H1 (cell line): ENCODE measurements at regions not wholly inside any gene's neighbourhood (a gene's known extent, or its start where the extent isn't known, plus 50 kb on each side); places are given as distances from the start of the nearest gene placed in this dataset.

ENCODE experiments used
- CTCF ChIA-PET: fragments of 300-600 bp; sonication (Branson Sonifier 250); formaldehyde crosslinking; loops from one replicate; lab custom pipeline; 2021; ENCODE audit not compliant: partially characterized antibody; lab: Charles Lee
- POLR2A ChIA-PET: fragments of 300-600 bp; sonication (Branson Sonifier 250); formaldehyde crosslinking; loops from one replicate; lab custom pipeline; 2021; ENCODE audit warnings: inconsistent platforms; ENCODE audit not compliant: partially characterized antibody; lab: Charles Lee
- DNase-seq, 2 experiments: peaks; one replicate each; pipeline versions ENCODE4 v3.0.0 to v3.0.0-alpha.2; 2010 to 2022; ENCODE audit warnings: low spot score in 2 of 2, low read depth in 1 of 2, mixed read lengths in 1 of 2
- FAIRE-seq: peaks from 2 replicates; lab custom pipeline; 2011; peaks lifted over from hg19 to GRCh38; lab: Jason Lieb, UNC
- H2AFZ ChIP-seq: 2 replicates; pipeline ENCODE4 v1.8.1; 2012; ENCODE audit warnings: low read length, inconsistent platforms
- H2AK5ac ChIP-seq: 2 replicates; pipeline ENCODE4 v1.6.1; 2013; ENCODE audit warnings: low read depth, low read length
- H2BK120ac ChIP-seq: replicated peaks from 2 replicates; pipeline ENCODE3; 2013; ENCODE audit warnings: low read depth, low read length, inconsistent platforms
- H2BK12ac ChIP-seq: 2 replicates; pipeline ENCODE4 v1.6.1; 2013; ENCODE audit warnings: low read depth, low read length
- H2BK15ac ChIP-seq: 2 replicates; pipeline ENCODE4 v1.6.1; 2013; ENCODE audit warnings: low read length
- H2BK20ac ChIP-seq: 2 replicates; pipeline ENCODE4 v1.6.1; 2013; ENCODE audit warnings: low read length
- H2BK5ac ChIP-seq: 2 replicates; pipeline ENCODE4 v1.6.1; 2013; ENCODE audit warnings: low read depth, low read length
- H3K14ac ChIP-seq: 2 replicates; pipeline ENCODE4 v1.6.1; 2013; ENCODE audit warnings: inconsistent platforms; ENCODE audit not compliant: insufficient read length
- H3K18ac ChIP-seq: 2 replicates; pipeline ENCODE4 v1.6.1; 2013; ENCODE audit warnings: low read length; ENCODE audit errors: extremely low read depth
- H3K23ac ChIP-seq: 2 replicates; pipeline ENCODE4 v1.6.1; 2013; ENCODE audit warnings: inconsistent platforms; ENCODE audit not compliant: insufficient read length
- H3K23me2 ChIP-seq: 2 replicates; pipeline ENCODE4 v1.6.1; 2013; ENCODE audit warnings: low read depth, low read length
- H3K27ac ChIP-seq: 2 replicates; pipeline ENCODE4 v1.6.1; 2011; ENCODE audit warnings: low read depth, low read length, inconsistent platforms
- H3K27me3 ChIP-seq, 4 experiments: replicated peaks in 1 of 4; 1 replicate in 1 of 4; 2 replicates in 3 of 4; pipeline versions ENCODE4 v1.6.1 to v1.8.1; 2011 to 2013; ENCODE audit warnings: low read length in 3 of 4, mild to moderate bottlenecking in 3 of 4, inconsistent platforms in 2 of 4, mixed read lengths in 2 of 4, moderate library complexity in 1 of 4; ENCODE audit not compliant: control insufficient read depth in 3 of 4, insufficient read depth in 3 of 4; ENCODE audit errors: extremely low read depth in 1 of 4
- H3K36me3 ChIP-seq, 4 experiments: 2 replicates each; pipeline versions ENCODE4 v1.6.1 to v1.8.1; 2011 to 2013; ENCODE audit warnings: mild to moderate bottlenecking in 4 of 4, low read length in 3 of 4, moderate library complexity in 2 of 4, control low read depth in 1 of 4, inconsistent platforms in 1 of 4; ENCODE audit not compliant: insufficient read depth in 4 of 4, control insufficient read depth in 2 of 4
- H3K4ac ChIP-seq: replicated peaks from 2 replicates; pipeline ENCODE3; 2013; ENCODE audit warnings: low read length, low read depth, mixed read lengths, inconsistent platforms; ENCODE audit not compliant: insufficient read length
- H3K4me1 ChIP-seq, 4 experiments: replicated peaks in 1 of 4; 1 replicate in 1 of 4; 2 replicates in 3 of 4; pipeline versions ENCODE4 v1.6.1 to v1.8.1; 2011 to 2013; ENCODE audit warnings: low read length in 3 of 4, inconsistent platforms in 2 of 4, mixed read lengths in 1 of 4; ENCODE audit not compliant: insufficient read depth in 4 of 4, control insufficient read depth in 3 of 4
- H3K4me2 ChIP-seq, 2 experiments: 2 replicates each; pipeline versions ENCODE4 v1.6.1 to v1.8.1; 2011 to 2013; ENCODE audit warnings: low read depth in 2 of 2, low read length in 2 of 2, control low read depth in 1 of 2, inconsistent platforms in 1 of 2, mild to moderate bottlenecking in 1 of 2; ENCODE audit not compliant: insufficient read depth in 1 of 2
- H3K4me3 ChIP-seq, 4 experiments: fragments of 200-600, 300-600 bp in 1 of 4; sonication (generic), shearing (Covaris generic), sonication (Bioruptor Twin) in 1 of 4; 2 replicates each; pipeline versions ENCODE4 v1.5.1 to v1.8.1; 2011 to 2016; ENCODE audit warnings: low read length in 4 of 4, low read depth in 3 of 4, control low read depth in 2 of 4, inconsistent platforms in 2 of 4, mild to moderate bottlenecking in 2 of 4, mixed read lengths in 1 of 4, moderate library complexity in 1 of 4; ENCODE audit not compliant: insufficient read depth in 2 of 4; ENCODE audit errors: extremely low read depth in 1 of 4
- H3K56ac ChIP-seq: replicated peaks from 2 replicates; pipeline ENCODE3; 2013; ENCODE audit warnings: low read depth, mild to moderate bottlenecking, mixed read lengths, low read length, inconsistent platforms; ENCODE audit not compliant: insufficient read length
- H3K79me1 ChIP-seq: 2 replicates; pipeline ENCODE4 v1.6.1; 2013; ENCODE audit warnings: low read depth, low read length, control low read depth
- H3K79me2 ChIP-seq, 2 experiments: 2 replicates each; pipeline versions ENCODE4 v1.6.1 to v1.8.1; 2012 to 2013; ENCODE audit warnings: low read length in 2 of 2, mild to moderate bottlenecking in 2 of 2, inconsistent platforms in 1 of 2; ENCODE audit not compliant: insufficient read depth in 2 of 2, control insufficient read depth in 1 of 2
- H3K9ac ChIP-seq, 4 experiments: replicated peaks in 1 of 4; 1 replicate in 1 of 4; 2 replicates in 3 of 4; pipeline versions ENCODE4 v1.6.1 to v1.8.1; 2011 to 2013; ENCODE audit warnings: low read depth in 3 of 4, low read length in 3 of 4, control low read depth in 2 of 4, mild to moderate bottlenecking in 2 of 4, moderate library complexity in 2 of 4, inconsistent platforms in 1 of 4; ENCODE audit errors: extremely low read depth in 1 of 4
- H3K9me3 ChIP-seq, 2 experiments: 2 replicates each; pipeline versions ENCODE4 v1.6.1 to v1.8.1; 2012 to 2013; ENCODE audit warnings: mild to moderate bottlenecking in 2 of 2, moderate library complexity in 2 of 2, control low read depth in 1 of 2, inconsistent platforms in 1 of 2, low read depth in 1 of 2, low read length in 1 of 2, mixed read lengths in 1 of 2; ENCODE audit not compliant: insufficient read depth in 2 of 2
- H4K20me1 ChIP-seq, 2 experiments: replicated peaks in 1 of 2; 2 replicates each; pipeline versions ENCODE3 to v1.8.1; 2011 to 2013; ENCODE audit warnings: inconsistent platforms in 2 of 2, low read length in 2 of 2, mild to moderate bottlenecking in 1 of 2; ENCODE audit not compliant: insufficient read depth in 2 of 2, control insufficient read depth in 1 of 2
- H4K5ac ChIP-seq: 2 replicates; pipeline ENCODE4 v1.6.1; 2013; ENCODE audit warnings: low read length, low read depth, mixed read lengths, inconsistent platforms; ENCODE audit not compliant: insufficient read length
- H4K8ac ChIP-seq: 2 replicates; pipeline ENCODE4 v1.8.0; 2013; ENCODE audit warnings: mild to moderate bottlenecking, moderate library complexity, low read length, inconsistent platforms; ENCODE audit not compliant: insufficient read depth; ENCODE audit errors: extremely low read depth
- H4K91ac ChIP-seq: replicated peaks from 2 replicates; pipeline ENCODE3; 2013; ENCODE audit warnings: low read length, mixed read lengths, inconsistent platforms; ENCODE audit not compliant: insufficient read length
- EP300 ChIP-seq, 2 experiments: IDR thresholded peaks; 1 replicate in 1 of 2; 2 replicates in 1 of 2; pipeline ENCODE4 v1.6.1; 2011 to 2012; ENCODE audit warnings: low read depth in 2 of 2, low read length in 2 of 2, mild to moderate bottlenecking in 2 of 2, borderline replicate concordance in 1 of 2, inconsistent platforms in 1 of 2, moderate library complexity in 1 of 2
- KDM1A ChIP-seq: fragments of 200-600, 300-600 bp; sonication (generic); IDR thresholded peaks from 2 replicates; pipeline ENCODE4 v1.7.1; 2016; ENCODE audit warnings: mild to moderate bottlenecking, low read length, borderline replicate concordance
- MAFK ChIP-seq: IDR thresholded peaks from 2 replicates; pipeline ENCODE4 v1.6.1; 2012; ENCODE audit warnings: low read depth, mild to moderate bottlenecking, improper control_type of control experiment, low read length
- NRF1 ChIP-seq: IDR thresholded peaks from 2 replicates; pipeline ENCODE4 v1.6.1; 2011; ENCODE audit warnings: mild to moderate bottlenecking, low read depth, low read length, improper control_type of control experiment
- RNF2 ChIP-seq: fragments of 200-900, 300-1000 bp; sonication (generic); IDR thresholded peaks from 2 replicates; pipeline ENCODE4 v1.7.1; 2016; ENCODE audit warnings: borderline replicate concordance, low read depth, mild to moderate bottlenecking, antibody characterized with exemption, low read length; ENCODE audit not compliant: poor library complexity, severe bottlenecking; ENCODE audit errors: missing control alignments
- SIX5 ChIP-seq: IDR thresholded peaks from 2 replicates; pipeline ENCODE4 v1.6.1; 2011; ENCODE audit warnings: mild to moderate bottlenecking, low read depth, low read length
- TAF1 ChIP-seq: IDR thresholded peaks from 2 replicates; pipeline ENCODE4 v1.6.1; 2011; ENCODE audit warnings: mild to moderate bottlenecking, low read depth, low read length
- ZNF274 ChIP-seq: IDR thresholded peaks from 2 replicates; pipeline ENCODE4 v1.7.0; 2012; ENCODE audit warnings: low read length, borderline replicate concordance; ENCODE audit errors: extremely low read depth
- WGBS, 2 experiments: shearing (Covaris generic) in 1 of 2; methylation state at CpG; one replicate each; pipeline versions ENCODE4 v1.1.6 to v1.1.7; 2013 to 2015; ENCODE audit warnings: low lambda C conversion rate in 2 of 2, mixed read lengths in 2 of 2, inconsistent platforms in 1 of 2, low coverage in 1 of 2, missing lambda C conversion rate in 1 of 2; ENCODE audit not compliant: insufficient replicate concordance in 2 of 2, insufficient coverage in 1 of 2, insufficient read length in 1 of 2; ENCODE audit errors: extremely low coverage in 1 of 2, missing lambda C conversion rate in 1 of 2; 5-methylcytosine and 5-hydroxymethylcytosine counted together

- H4K20me1 ChIP-seq = no peaks in the 10 kb centered on the region
- no peaks in the 10 kb centered on the region for H3K79me2 ChIP-seq
- H3K4me3 ChIP-seq = no peak overlapping the region
- H3K14ac ChIP-seq = no peak overlapping the region
- H3K23ac ChIP-seq = no peak overlapping the region
- no peaks in the 10 kb centered on the region for H3K79me1 ChIP-seq
- ChIA-PET POLR2A (no interaction called here), CTCF (no interaction called here)
- H2AK5ac ChIP-seq = no peak overlapping the region
- H2AFZ ChIP-seq = no peak overlapping the region
- H2BK120ac ChIP-seq = no peak overlapping the region
- H3K4ac ChIP-seq = no peak overlapping the region
- no peak overlapping the region for H4K91ac ChIP-seq
- no peak overlapping the region for H2BK5ac ChIP-seq
- no peak overlapping the region for H3K56ac ChIP-seq
- no peak overlapping the region for H2BK15ac ChIP-seq
- TF ChIP-seq TAF1 (no peak), ZNF274 (no peak), SIX5 (no peak), KDM1A (no peak), RNF2 (no peak), MAFK (no peak), NRF1 (no peak), EP300 (IDR thresholded peaks at IDR 0.05; ENCODE audit: borderline replicate concordance in 1 of 2, low read depth in 2 of 2, low read length in 2 of 2) (no peak)
- H3K4me1 ChIP-seq = no peaks in the 10 kb centered on the region
- no peaks in the 10 kb centered on the region for H3K27me3 ChIP-seq
- no peak overlapping the region for H4K5ac ChIP-seq
- no peak overlapping the region for H2BK20ac ChIP-seq
- no peak overlapping the region for H4K8ac ChIP-seq
- WGBS, 2 experiments = 84 to 100% methylated on average over 1 to 5 of the region's 5 CpGs
- H3K9ac ChIP-seq = no peak overlapping the region
- FAIRE-seq (no peak), DNase-seq (no peak)
- H3K18ac ChIP-seq = no peak overlapping the region
- no peak overlapping the region for H2BK12ac ChIP-seq
- H3K23me2 ChIP-seq = no peaks in the 10 kb centered on the region
- H3K27ac ChIP-seq = no peak overlapping the region
- H3K4me2 ChIP-seq = no peak overlapping the region
- H3K9me3 ChIP-seq = peaks cover 45 to 59% of the 10 kb centered on the region in 2 experiments
- no peaks in the 10 kb centered on the region; a peak in 1 of 8 replicates for H3K36me3 ChIP-seq
Observed at GRCh38 chr12:30391766-30392366, 303.8 kb downstream of the IPO8 start.
